ENCODE measurements at regions not wholly inside any gene's neighbourhood (a gene's known extent, or its start where the extent isn't known, plus 50 kb on each side); places are given as distances from the start of the nearest gene placed in this dataset.

DNA sequence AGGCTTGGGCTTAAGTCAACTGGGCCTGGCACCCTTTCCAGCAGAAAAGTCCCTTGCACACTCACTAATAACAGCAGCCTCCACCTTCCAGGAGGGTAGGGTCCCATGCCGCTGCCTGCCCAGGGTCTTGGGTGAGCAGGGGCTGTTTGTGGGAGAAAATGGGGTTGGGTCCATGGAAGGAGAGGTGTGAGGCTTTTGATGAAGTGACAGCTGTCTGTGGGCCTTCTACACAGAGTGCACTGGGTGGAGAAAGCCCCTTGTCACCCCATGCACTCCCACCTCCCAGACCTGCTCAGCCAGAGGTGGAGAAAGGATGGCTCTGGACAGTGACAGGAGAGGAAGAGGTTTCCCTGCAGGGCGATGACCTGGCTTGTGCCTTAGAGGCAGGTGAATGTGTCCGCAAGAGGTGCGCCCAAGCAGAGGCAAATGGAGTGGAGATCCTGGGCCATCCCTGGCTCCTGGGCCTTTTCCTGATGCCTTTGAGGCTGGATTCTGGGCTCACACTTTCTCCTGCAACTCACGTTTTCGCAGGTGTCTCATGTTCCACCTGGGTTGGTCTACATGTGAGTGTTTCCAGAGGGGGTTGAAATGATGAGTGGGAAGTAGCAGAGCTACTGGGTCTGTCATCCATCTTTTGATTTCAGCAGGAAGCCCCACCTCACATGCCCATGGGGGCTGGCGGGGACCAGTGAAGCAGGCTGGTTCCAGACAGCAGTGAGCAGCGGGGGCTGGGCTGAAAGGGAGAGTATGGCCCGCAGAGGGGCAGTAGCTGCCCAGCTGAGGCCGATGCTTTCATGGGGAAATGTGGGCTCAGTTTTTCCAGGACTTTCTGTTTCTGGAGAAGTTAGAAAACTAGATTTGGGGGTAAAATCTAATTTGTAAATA, 85.2 kb upstream of the PRR23E start (continued):
- TF ChIP-seq ZNF462 (CRISPR knock-in tag; IDR thresholded peaks at IDR 0.05) = no peak

DNA sequence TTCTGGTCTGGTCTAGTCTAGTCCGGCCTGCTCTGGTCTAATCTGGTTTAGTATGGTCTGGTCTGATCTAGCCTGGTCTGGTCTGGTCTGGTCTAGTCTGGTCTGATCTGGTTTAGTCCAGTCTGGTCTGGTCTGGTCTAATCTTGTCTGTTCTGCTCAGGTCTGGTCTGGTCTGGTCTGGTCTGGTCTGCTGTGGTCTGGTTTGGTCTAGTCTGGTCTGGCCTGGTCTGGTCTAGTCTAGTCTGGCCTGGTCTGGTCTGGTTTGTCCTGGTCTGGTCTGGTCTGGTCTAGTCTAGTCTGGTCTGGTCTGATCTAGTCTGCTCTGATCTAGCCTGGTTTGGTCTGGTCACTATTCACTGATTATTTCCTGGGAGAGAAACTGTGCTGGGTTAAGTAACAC, 84.1 kb upstream of the PRR23E start:
- no peak overlapping the region for H3K4me2 ChIP-seq
- no peaks in the 10 kb centered on the region for H3K36me3 ChIP-seq (ENCODE audit: insufficient read depth)
- no peaks in the 10 kb centered on the region for H3K27me3 ChIP-seq (ENCODE audit: insufficient read depth)
- peaks cover 6% of the 10 kb centered on the region for H3K27me3 Mint-ChIP-seq (ENCODE audit: insufficient read depth, low read depth, poor library complexity)
- no peak overlapping the region for H3K27ac ChIP-seq (ENCODE audit: low read depth)
- no peaks in the 10 kb centered on the region for H4K20me1 ChIP-seq (replicated peaks; ENCODE audit: insufficient read depth)
- peaks cover 29% of the 10 kb centered on the region for H3K9me3 Mint-ChIP-seq
- H2AFZ ChIP-seq = no peak overlapping the region
- TF ChIP-seq POLR2AphosphoS5 (IDR thresholded peaks at IDR 0.05; ENCODE audit: low read depth) (no peak), ETS1 (IDR thresholded peaks at IDR 0.05) (no peak), NANOG (IDR thresholded peaks at IDR 0.05; ENCODE audit: borderline replicate concordance) (no peak), ZNF114 (CRISPR knock-in tag; IDR thresholded peaks at IDR 0.05) (no peak), EZH2 (IDR thresholded peaks at IDR 0.05; ENCODE audit: low read depth, unreplicated experiment) (no peak)
- H3F3A ChIP-seq (replicated peaks; ENCODE audit: low read depth) = no peaks in the 10 kb centered on the region
- H3K79me2 ChIP-seq (replicated peaks; ENCODE audit: insufficient read depth) = no peaks in the 10 kb centered on the region
- H3K4me1 ChIP-seq (ENCODE audit: insufficient read depth) = no peaks in the 10 kb centered on the region
- DNase-seq (ENCODE audit: low spot score) = no peak
- no peak overlapping the region for H3K4me3 Mint-ChIP-seq
- no peak overlapping the region for H3K4me3 ChIP-seq
- H3K4me1 Mint-ChIP-seq = peaks cover 12% of the 10 kb centered on the region
- no peak for ATAC-seq
- peaks cover 18% of the 10 kb centered on the region for H3K36me3 Mint-ChIP-seq (ENCODE audit: low read depth)
- H3K27ac Mint-ChIP-seq = no peak overlapping the region
- H3K9me2 ChIP-seq (ENCODE audit: insufficient read depth) = no peaks in the 10 kb centered on the region

All from GM23338 (cell line).